ENCODE measurements at regions not wholly inside any gene's neighbourhood (a gene's known extent, or its start where the extent isn't known, plus 50 kb on each side); places are given as distances from the start of the nearest gene placed in this dataset.

- TF ChIP-seq, protein P1, sequence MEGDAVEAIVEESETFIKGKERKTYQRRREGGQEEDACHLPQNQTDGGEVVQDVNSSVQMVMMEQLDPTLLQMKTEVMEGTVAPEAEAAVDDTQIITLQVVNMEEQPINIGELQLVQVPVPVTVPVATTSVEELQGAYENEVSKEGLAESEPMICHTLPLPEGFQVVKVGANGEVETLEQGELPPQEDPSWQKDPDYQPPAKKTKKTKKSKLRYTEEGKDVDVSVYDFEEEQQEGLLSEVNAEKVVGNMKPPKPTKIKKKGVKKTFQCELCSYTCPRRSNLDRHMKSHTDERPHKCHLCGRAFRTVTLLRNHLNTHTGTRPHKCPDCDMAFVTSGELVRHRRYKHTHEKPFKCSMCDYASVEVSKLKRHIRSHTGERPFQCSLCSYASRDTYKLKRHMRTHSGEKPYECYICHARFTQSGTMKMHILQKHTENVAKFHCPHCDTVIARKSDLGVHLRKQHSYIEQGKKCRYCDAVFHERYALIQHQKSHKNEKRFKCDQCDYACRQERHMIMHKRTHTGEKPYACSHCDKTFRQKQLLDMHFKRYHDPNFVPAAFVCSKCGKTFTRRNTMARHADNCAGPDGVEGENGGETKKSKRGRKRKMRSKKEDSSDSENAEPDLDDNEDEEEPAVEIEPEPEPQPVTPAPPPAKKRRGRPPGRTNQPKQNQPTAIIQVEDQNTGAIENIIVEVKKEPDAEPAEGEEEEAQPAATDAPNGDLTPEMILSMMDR (conservative IDR thresholded peaks at IDR 0.05) = no peak
- no peak overlapping the region for H3K27ac ChIP-seq
These were observed 540.0 kb upstream of the GRAMD2B start for GRCh38 chr5:125883223-125883622.

DNA sequence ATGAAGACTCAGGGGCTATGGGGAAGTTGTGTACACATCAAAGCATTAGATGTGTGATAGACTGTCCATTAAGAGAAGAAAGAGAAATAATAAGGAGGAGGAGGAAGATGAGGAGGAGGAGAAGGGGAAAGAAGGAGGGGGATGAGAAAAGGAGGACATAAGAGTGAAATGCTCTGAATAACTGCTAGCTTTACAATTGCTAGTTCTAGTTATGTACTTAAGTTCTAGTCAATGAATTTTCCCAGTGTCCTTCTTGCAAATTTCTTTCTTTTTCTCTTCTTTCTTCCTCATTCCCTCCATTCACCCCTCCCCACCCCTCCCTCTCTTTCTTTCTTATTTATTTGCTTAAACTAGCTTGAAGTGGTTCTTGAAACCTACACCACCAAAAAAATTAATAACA is 534.9 kb upstream of the GRAMD2B start:
- TF ChIP-seq, protein P1 (conservative IDR thresholded peaks at IDR 0.05) = no peak
- no peak overlapping the region for H3K27ac ChIP-seq

DNA sequence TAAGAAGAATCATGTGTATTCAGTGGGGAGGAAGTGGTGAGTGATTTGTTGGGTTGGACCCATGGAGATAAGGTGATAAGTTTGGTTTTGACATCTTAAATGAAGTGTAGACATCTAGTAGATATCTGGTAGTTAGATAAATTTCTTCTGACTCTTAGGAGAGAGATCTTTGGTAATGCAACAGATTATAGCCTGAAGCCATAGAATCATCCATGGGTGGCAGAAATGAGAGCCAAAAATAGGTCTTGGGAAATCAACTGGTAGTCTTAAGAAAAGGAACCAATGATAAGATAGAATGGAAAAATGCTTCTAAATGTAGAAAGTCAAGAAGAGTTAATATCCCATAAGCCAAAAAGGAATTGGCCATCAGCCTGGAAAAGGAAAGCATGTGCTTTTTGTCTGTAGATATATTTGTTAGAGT is 532.7 kb upstream of the GRAMD2B start:
- no peak overlapping the region for H3K27ac ChIP-seq
- TF ChIP-seq, protein P1 (conservative IDR thresholded peaks at IDR 0.05) = no peak

- H3K27ac ChIP-seq = no peak overlapping the region
- TF ChIP-seq, protein P1 (conservative IDR thresholded peaks at IDR 0.05) = no peak
These were observed 532.0 kb upstream of the GRAMD2B start for GRCh38 chr5:125891061-125891725.

DNA sequence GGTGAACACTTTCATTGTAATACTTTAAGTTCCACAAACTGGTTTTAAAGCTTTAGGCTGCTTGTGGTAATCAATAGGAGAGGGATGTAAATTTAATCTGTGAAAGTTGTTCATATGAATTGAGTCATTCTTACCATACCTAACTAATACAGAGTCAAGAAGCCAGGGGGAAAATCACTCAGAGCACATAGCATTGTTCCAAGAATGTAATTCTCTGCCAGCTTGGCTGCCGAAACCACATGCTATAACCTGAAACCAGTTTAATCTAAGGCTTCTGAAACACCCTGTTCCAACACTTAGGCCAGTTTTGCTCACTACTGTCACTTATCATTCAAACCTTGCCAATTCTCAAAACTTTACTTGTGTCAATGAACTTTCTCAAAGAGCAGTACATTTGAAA is 528.8 kb upstream of the GRAMD2B start:
- no peak overlapping the region for H3K27ac ChIP-seq
- TF ChIP-seq, protein P1 (conservative IDR thresholded peaks at IDR 0.05) = no peak

DNA sequence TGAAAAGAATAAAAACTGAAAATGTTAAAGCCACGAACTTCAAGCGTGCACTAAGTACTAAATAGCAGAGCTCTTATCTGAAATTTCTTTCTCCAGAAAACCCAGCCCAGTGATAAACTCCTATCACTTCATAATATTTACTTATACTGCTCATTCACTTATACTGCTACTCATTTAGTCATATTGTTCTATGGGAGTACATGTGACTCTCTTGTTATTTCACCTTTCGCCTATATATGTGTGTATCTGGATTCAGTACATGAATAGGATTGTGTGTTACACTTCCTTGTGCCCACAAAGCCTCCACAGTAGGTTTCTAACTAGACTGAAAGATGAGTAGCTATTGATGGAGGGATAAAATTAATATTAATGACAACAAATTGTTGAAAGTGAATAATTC is 526.8 kb upstream of the GRAMD2B start:
- TF ChIP-seq, protein P1 (conservative IDR thresholded peaks at IDR 0.05) = no peak
- no peak overlapping the region for H3K27ac ChIP-seq

GRCh38 chr5:125897089-125897488 is 526.1 kb upstream of the GRAMD2B start:
- TF ChIP-seq, protein P1 (conservative IDR thresholded peaks at IDR 0.05) = no peak
- H3K27ac ChIP-seq = no peak overlapping the region

Measured in VCaP (cell line).